Lower leg skin (tissue), 3 donors: ENCODE measurements at regions not wholly inside any gene's neighbourhood (a gene's known extent, or its start where the extent isn't known, plus 50 kb on each side); places are given as distances from the start of the nearest gene placed in this dataset.

Source experiments
- CTCF ChIP-seq, 3 donors: fragments of 450-650 bp; IDR thresholded peaks; one replicate each; pipeline ENCODE4 v1.5.1; 2016; ENCODE audit warnings: antibody characterized with exemption in 3 of 3, mild to moderate bottlenecking in 3 of 3, moderate library complexity in 2 of 3
- POLR2A ChIP-seq, 2 donors: fragments of 450-650 bp; IDR thresholded peaks; one replicate each; pipeline ENCODE4 v1.6.1; 2016 to 2017; ENCODE audit warnings: antibody characterized with exemption in 2 of 2, mild to moderate bottlenecking in 1 of 2, moderate library complexity in 1 of 2

GRCh38 chr7:118300177-118300576, 75.7 kb downstream of the ANKRD7 start:
- TF ChIP-seq CTCF (IDR thresholded peaks at IDR 0.05): no peak
- TF ChIP-seq POLR2A (IDR thresholded peaks at IDR 0.05): no peak
